H1 (cell line): ENCODE measurements at regions not wholly inside any gene's neighbourhood (a gene's known extent, or its start where the extent isn't known, plus 50 kb on each side); places are given as distances from the start of the nearest gene placed in this dataset.

Source experiments
- CTCF ChIA-PET: fragments of 300-600 bp; sonication (Branson Sonifier 250); formaldehyde crosslinking; loops from one replicate; lab custom pipeline; 2021; ENCODE audit not compliant: partially characterized antibody; lab: Charles Lee
- POLR2A ChIA-PET: fragments of 300-600 bp; sonication (Branson Sonifier 250); formaldehyde crosslinking; loops from one replicate; lab custom pipeline; 2021; ENCODE audit warnings: inconsistent platforms; ENCODE audit not compliant: partially characterized antibody; lab: Charles Lee
- DNase-seq, 2 experiments: peaks; one replicate each; pipeline versions ENCODE4 v3.0.0 to v3.0.0-alpha.2; 2010 to 2022; ENCODE audit warnings: low spot score in 2 of 2, low read depth in 1 of 2, mixed read lengths in 1 of 2
- FAIRE-seq: peaks from 2 replicates; lab custom pipeline; 2011; peaks lifted over from hg19 to GRCh38; lab: Jason Lieb, UNC
- H2AFZ ChIP-seq: 2 replicates; pipeline ENCODE4 v1.8.1; 2012; ENCODE audit warnings: low read length, inconsistent platforms
- H2AK5ac ChIP-seq: 2 replicates; pipeline ENCODE4 v1.6.1; 2013; ENCODE audit warnings: low read depth, low read length
- H2BK120ac ChIP-seq: replicated peaks from 2 replicates; pipeline ENCODE3; 2013; ENCODE audit warnings: low read depth, low read length, inconsistent platforms
- H2BK12ac ChIP-seq: 2 replicates; pipeline ENCODE4 v1.6.1; 2013; ENCODE audit warnings: low read depth, low read length
- H2BK15ac ChIP-seq: 2 replicates; pipeline ENCODE4 v1.6.1; 2013; ENCODE audit warnings: low read length
- H2BK20ac ChIP-seq: 2 replicates; pipeline ENCODE4 v1.6.1; 2013; ENCODE audit warnings: low read length
- H2BK5ac ChIP-seq: 2 replicates; pipeline ENCODE4 v1.6.1; 2013; ENCODE audit warnings: low read depth, low read length
- H3K14ac ChIP-seq: 2 replicates; pipeline ENCODE4 v1.6.1; 2013; ENCODE audit warnings: inconsistent platforms; ENCODE audit not compliant: insufficient read length
- H3K18ac ChIP-seq: 2 replicates; pipeline ENCODE4 v1.6.1; 2013; ENCODE audit warnings: low read length; ENCODE audit errors: extremely low read depth
- H3K23ac ChIP-seq: 2 replicates; pipeline ENCODE4 v1.6.1; 2013; ENCODE audit warnings: inconsistent platforms; ENCODE audit not compliant: insufficient read length
- H3K23me2 ChIP-seq: 2 replicates; pipeline ENCODE4 v1.6.1; 2013; ENCODE audit warnings: low read depth, low read length
- H3K27ac ChIP-seq: 2 replicates; pipeline ENCODE4 v1.6.1; 2011; ENCODE audit warnings: low read depth, low read length, inconsistent platforms
- H3K27me3 ChIP-seq, 4 experiments: replicated peaks in 1 of 4; 1 replicate in 1 of 4; 2 replicates in 3 of 4; pipeline versions ENCODE4 v1.6.1 to v1.8.1; 2011 to 2013; ENCODE audit warnings: low read length in 3 of 4, mild to moderate bottlenecking in 3 of 4, inconsistent platforms in 2 of 4, mixed read lengths in 2 of 4, moderate library complexity in 1 of 4; ENCODE audit not compliant: control insufficient read depth in 3 of 4, insufficient read depth in 3 of 4; ENCODE audit errors: extremely low read depth in 1 of 4
- H3K36me3 ChIP-seq, 4 experiments: 2 replicates each; pipeline versions ENCODE4 v1.6.1 to v1.8.1; 2011 to 2013; ENCODE audit warnings: mild to moderate bottlenecking in 4 of 4, low read length in 3 of 4, moderate library complexity in 2 of 4, control low read depth in 1 of 4, inconsistent platforms in 1 of 4; ENCODE audit not compliant: insufficient read depth in 4 of 4, control insufficient read depth in 2 of 4
- H3K4ac ChIP-seq: replicated peaks from 2 replicates; pipeline ENCODE3; 2013; ENCODE audit warnings: low read length, low read depth, mixed read lengths, inconsistent platforms; ENCODE audit not compliant: insufficient read length
- H3K4me1 ChIP-seq, 4 experiments: replicated peaks in 1 of 4; 1 replicate in 1 of 4; 2 replicates in 3 of 4; pipeline versions ENCODE4 v1.6.1 to v1.8.1; 2011 to 2013; ENCODE audit warnings: low read length in 3 of 4, inconsistent platforms in 2 of 4, mixed read lengths in 1 of 4; ENCODE audit not compliant: insufficient read depth in 4 of 4, control insufficient read depth in 3 of 4
- H3K4me2 ChIP-seq, 2 experiments: 2 replicates each; pipeline versions ENCODE4 v1.6.1 to v1.8.1; 2011 to 2013; ENCODE audit warnings: low read depth in 2 of 2, low read length in 2 of 2, control low read depth in 1 of 2, inconsistent platforms in 1 of 2, mild to moderate bottlenecking in 1 of 2; ENCODE audit not compliant: insufficient read depth in 1 of 2
- H3K4me3 ChIP-seq, 4 experiments: fragments of 200-600, 300-600 bp in 1 of 4; sonication (generic), shearing (Covaris generic), sonication (Bioruptor Twin) in 1 of 4; 2 replicates each; pipeline versions ENCODE4 v1.5.1 to v1.8.1; 2011 to 2016; ENCODE audit warnings: low read length in 4 of 4, low read depth in 3 of 4, control low read depth in 2 of 4, inconsistent platforms in 2 of 4, mild to moderate bottlenecking in 2 of 4, mixed read lengths in 1 of 4, moderate library complexity in 1 of 4; ENCODE audit not compliant: insufficient read depth in 2 of 4; ENCODE audit errors: extremely low read depth in 1 of 4
- H3K56ac ChIP-seq: replicated peaks from 2 replicates; pipeline ENCODE3; 2013; ENCODE audit warnings: low read depth, mild to moderate bottlenecking, mixed read lengths, low read length, inconsistent platforms; ENCODE audit not compliant: insufficient read length
- H3K79me1 ChIP-seq: 2 replicates; pipeline ENCODE4 v1.6.1; 2013; ENCODE audit warnings: low read depth, low read length, control low read depth
- H3K79me2 ChIP-seq, 2 experiments: 2 replicates each; pipeline versions ENCODE4 v1.6.1 to v1.8.1; 2012 to 2013; ENCODE audit warnings: low read length in 2 of 2, mild to moderate bottlenecking in 2 of 2, inconsistent platforms in 1 of 2; ENCODE audit not compliant: insufficient read depth in 2 of 2, control insufficient read depth in 1 of 2
- H3K9ac ChIP-seq, 4 experiments: replicated peaks in 1 of 4; 1 replicate in 1 of 4; 2 replicates in 3 of 4; pipeline versions ENCODE4 v1.6.1 to v1.8.1; 2011 to 2013; ENCODE audit warnings: low read depth in 3 of 4, low read length in 3 of 4, control low read depth in 2 of 4, mild to moderate bottlenecking in 2 of 4, moderate library complexity in 2 of 4, inconsistent platforms in 1 of 4; ENCODE audit errors: extremely low read depth in 1 of 4
- H3K9me3 ChIP-seq, 2 experiments: 2 replicates each; pipeline versions ENCODE4 v1.6.1 to v1.8.1; 2012 to 2013; ENCODE audit warnings: mild to moderate bottlenecking in 2 of 2, moderate library complexity in 2 of 2, control low read depth in 1 of 2, inconsistent platforms in 1 of 2, low read depth in 1 of 2, low read length in 1 of 2, mixed read lengths in 1 of 2; ENCODE audit not compliant: insufficient read depth in 2 of 2
- H4K20me1 ChIP-seq, 2 experiments: replicated peaks in 1 of 2; 2 replicates each; pipeline versions ENCODE3 to v1.8.1; 2011 to 2013; ENCODE audit warnings: inconsistent platforms in 2 of 2, low read length in 2 of 2, mild to moderate bottlenecking in 1 of 2; ENCODE audit not compliant: insufficient read depth in 2 of 2, control insufficient read depth in 1 of 2
- H4K5ac ChIP-seq: 2 replicates; pipeline ENCODE4 v1.6.1; 2013; ENCODE audit warnings: low read length, low read depth, mixed read lengths, inconsistent platforms; ENCODE audit not compliant: insufficient read length
- H4K8ac ChIP-seq: 2 replicates; pipeline ENCODE4 v1.8.0; 2013; ENCODE audit warnings: mild to moderate bottlenecking, moderate library complexity, low read length, inconsistent platforms; ENCODE audit not compliant: insufficient read depth; ENCODE audit errors: extremely low read depth
- H4K91ac ChIP-seq: replicated peaks from 2 replicates; pipeline ENCODE3; 2013; ENCODE audit warnings: low read length, mixed read lengths, inconsistent platforms; ENCODE audit not compliant: insufficient read length
- JUND ChIP-seq: IDR thresholded peaks from 2 replicates; pipeline ENCODE4 v1.6.1; 2011; ENCODE audit warnings: mild to moderate bottlenecking, improper control_type of control experiment, low read length
- WGBS, 2 experiments: shearing (Covaris generic) in 1 of 2; methylation state at CpG; one replicate each; pipeline versions ENCODE4 v1.1.6 to v1.1.7; 2013 to 2015; ENCODE audit warnings: low lambda C conversion rate in 2 of 2, mixed read lengths in 2 of 2, inconsistent platforms in 1 of 2, low coverage in 1 of 2, missing lambda C conversion rate in 1 of 2; ENCODE audit not compliant: insufficient replicate concordance in 2 of 2, insufficient coverage in 1 of 2, insufficient read length in 1 of 2; ENCODE audit errors: extremely low coverage in 1 of 2, missing lambda C conversion rate in 1 of 2; 5-methylcytosine and 5-hydroxymethylcytosine counted together

- Histone ChIP-seq H4K8ac (no peak overlapping the region), H3K9me3 (peaks cover 7 to 13% of the 10 kb centered on the region in 2 experiments; a peak in 1 of 4 replicates), H3K56ac (no peak overlapping the region), H2BK20ac (no peak overlapping the region), H4K20me1 (no peaks in the 10 kb centered on the region), H3K23ac (no peak overlapping the region), H3K9ac (no peak overlapping the region), H3K27ac (no peak overlapping the region), H3K79me2 (no peaks in the 10 kb centered on the region), H3K14ac (no peak overlapping the region), H3K4ac (no peak overlapping the region), H3K36me3 (no peaks in the 10 kb centered on the region), H3K23me2 (no peaks in the 10 kb centered on the region), H3K79me1 (no peaks in the 10 kb centered on the region), H2BK15ac (no peak overlapping the region), H2BK12ac (no peak overlapping the region), H3K18ac (no peak overlapping the region), H3K4me1 (no peaks in the 10 kb centered on the region), H3K4me3 (no peak overlapping the region), H4K91ac (no peak overlapping the region), H4K5ac (no peak overlapping the region), H2BK120ac (no peak overlapping the region), H2AK5ac (no peak overlapping the region), H2BK5ac (no peak overlapping the region), H3K27me3 (no peaks in the 10 kb centered on the region), H3K4me2 (no peak overlapping the region), H2AFZ (no peak overlapping the region)
- no peak for TF ChIP-seq JUND
- POLR2A ChIA-PET, result no interaction called here
- CTCF ChIA-PET, result no interaction called here
- 53% methylated on average over 1 of the region's 1 CpG; no CpG with 5 or more reads in 1 of the 2 experiments for WGBS, 2 experiments
- FAIRE-seq, result no peak
- DNase-seq, result no peak
Observed at GRCh38 chr4:19259920-19260319, 991.8 kb upstream of the SLIT2 start.
